ENCODE measurements at regions not wholly inside any gene's neighbourhood (a gene's known extent, or its start where the extent isn't known, plus 50 kb on each side); places are given as distances from the start of the nearest gene placed in this dataset.
"Not testable (repeated sequence)": the region's sequence is repeated elsewhere in the genome, so short reads cannot be mapped to it uniquely, and the experiment has no call there.

GRCh38 chr13:44887515-44887914 is 101.8 kb downstream of the NUFIP1 start:
- DNase-seq = no peak

GRCh38 chr13:44884076-44884729 is 105.1 kb downstream of the NUFIP1 start:
- DNase-seq = peak; percentile 84

DNA sequence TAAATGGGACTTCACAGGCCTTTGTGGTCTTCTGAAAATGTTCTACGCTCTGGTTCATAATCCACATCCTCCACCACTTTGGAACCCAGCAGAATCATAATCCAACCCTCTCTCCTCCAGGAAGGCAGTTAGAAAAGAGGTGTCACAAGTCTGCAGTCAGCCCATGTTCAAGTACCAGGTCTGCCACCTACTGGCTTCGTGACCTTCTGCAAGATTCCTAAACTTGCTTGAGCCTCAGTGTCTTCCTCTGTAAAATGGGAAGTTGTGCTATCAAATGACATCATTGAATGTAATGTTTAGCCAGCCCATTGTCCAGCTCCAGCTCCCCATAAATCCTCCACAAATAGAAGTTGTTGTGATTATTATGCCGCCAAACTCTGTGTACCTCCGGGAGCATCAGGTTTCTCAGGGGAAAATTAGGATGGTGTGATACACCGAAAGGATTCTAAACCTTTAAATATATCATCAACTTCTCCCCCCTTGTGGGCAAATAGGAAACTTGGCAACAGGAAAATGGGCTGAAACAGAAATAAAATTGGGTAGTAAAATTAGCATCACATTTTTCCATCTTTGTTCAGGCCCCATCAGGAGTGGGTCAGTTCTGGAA is 109.7 kb downstream of the NUFIP1 start:
- DNase-seq = peak; percentile 64

DNA sequence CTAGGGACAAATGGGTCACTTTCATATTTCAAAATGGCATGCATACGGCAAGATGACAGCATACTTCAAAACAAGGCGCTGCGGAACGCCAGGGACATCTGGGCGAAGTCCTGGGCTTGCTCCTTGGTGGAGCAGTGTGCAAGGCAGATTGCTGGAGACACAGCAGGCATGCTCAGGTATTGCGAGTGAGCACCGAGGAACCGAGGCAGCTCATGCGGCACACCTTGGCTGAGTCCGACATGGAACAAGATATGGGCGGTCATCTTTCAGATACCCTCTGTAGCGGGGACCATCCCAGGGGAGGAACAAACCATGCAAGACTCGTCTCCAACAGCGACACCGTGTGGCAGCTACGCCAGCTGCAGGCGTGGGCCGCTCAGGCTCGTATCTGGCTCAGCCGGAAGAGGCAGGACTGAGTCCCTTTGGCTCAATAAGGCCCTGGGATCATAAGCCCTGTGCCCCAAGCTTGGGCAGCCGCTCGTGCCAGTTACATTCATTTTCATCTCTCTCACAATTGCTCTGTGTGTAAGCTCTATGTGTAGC is 112.4 kb downstream of the NUFIP1 start:
- no peak for DNase-seq

DNA sequence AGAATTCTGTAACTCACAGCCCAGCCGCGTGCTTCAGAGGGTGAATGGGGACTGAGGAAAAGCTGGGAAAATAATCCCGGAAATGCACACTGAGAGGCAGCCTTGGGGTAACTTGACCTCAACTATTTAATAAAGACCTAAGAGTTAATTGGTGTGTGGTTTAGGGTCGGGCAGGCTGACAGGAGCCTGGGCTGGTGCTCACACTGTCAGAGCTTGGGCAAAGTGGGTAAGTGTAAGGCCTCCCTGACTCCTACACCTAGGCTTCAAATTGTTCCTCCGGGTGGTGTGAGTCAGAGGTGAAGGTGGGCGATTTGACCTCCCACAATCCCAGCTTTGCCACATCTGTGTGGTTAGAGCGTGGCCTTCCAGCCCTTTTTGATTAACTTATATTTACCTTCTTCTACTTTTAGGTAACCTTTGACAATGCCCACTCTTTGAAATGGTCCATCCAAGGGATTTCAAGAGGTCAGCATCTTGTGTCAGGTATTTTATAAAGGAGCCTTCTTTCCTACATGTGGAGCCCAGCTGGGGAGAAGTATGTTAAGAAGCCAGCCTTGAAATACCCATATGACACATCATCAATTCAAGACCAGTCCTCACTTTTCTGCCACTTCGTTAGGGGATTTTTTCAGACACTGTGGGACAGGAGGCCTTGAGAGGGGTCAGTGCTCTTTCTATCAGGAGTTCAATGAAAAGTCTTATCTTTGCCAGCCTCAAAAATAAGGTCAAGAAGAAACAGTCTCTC is 114.2 kb downstream of the NUFIP1 start:
- peak; percentile 37 for DNase-seq

DNA sequence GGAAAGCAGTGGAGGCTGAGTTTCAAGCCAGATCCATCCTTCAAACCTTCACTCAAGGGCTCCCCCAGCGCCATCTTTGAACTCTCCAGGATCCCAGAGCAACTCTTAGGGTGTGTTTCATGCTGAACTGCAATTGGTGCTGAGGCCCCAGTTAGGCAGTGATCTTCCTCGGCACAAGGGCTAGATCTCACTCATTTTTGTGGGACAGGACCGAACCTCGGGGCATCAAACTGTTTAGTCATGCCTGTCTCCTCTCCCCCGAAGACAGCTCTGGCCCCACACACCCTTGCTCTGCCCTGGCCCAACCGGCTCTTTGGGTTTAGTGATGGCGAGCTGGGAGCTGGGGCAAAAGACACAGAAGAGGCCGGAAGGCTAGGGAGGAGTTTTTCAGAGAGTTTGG is 115.1 kb downstream of the NUFIP1 start:
- no peak for DNase-seq

DNA sequence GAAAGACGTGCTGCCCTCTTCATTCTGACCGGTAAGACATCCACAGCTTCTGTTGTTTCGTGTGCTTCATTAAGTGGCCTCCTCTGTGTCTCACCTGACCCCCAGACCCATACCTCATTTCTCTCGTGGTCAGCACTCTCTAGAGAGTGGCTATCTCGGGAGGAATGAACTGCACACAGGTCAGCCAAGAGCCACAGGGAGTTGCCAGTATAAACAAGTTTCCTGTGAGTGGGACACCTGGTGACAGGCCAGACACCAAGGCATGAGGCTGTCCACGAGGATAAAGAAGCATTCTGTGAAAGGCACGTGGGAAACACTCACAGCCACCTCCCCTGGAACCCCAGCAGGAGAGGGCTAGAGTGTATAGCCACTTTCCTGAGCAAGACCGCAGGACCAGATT is 115.8 kb downstream of the NUFIP1 start:
- DNase-seq = no peak

GRCh38 chr13:44872751-44873150 is 116.5 kb downstream of the NUFIP1 start:
- DNase-seq = no peak

- no peak for DNase-seq
Observed at GRCh38 chr13:44870456-44870929, 118.8 kb downstream of the NUFIP1 start.

DNA sequence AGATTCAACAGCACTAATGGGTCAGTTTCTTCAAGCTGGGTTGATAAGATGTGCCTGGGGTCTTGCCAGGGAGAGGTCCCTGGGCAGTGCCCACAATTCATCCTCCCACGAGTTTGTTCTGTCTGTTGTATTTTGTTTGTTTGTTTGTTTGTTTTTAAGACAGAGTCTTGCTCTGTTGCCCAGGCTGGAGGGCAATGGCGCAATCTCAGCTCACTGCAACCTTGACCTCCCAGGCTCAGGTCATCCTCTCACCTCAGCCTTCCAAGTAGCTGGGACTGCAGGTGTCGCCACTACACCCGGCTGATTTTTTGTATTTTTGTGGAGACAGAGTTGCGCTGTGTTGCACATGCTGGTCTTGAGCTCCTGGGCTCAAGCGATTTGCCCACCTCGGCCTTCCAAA is 120.1 kb downstream of the NUFIP1 start:
- no peak for DNase-seq

DNA sequence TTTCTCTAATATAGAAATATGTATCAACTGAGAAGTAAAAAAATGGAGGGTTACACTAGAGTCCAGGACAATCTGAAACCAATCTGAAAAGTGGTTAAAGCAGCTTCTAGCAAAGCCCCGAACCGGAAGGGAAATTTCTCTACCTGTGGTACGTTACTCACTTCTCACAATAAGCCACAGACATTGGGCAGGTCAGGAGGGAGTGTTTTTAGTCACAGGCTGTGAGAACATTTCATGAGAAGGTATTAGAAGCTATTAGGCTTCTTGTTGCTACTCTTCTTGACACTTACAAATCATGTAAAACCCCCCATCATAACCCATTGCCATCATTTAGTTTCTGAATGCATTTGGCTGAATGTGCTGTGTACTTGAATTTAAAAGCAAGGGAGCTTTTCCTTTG is 120.9 kb downstream of the NUFIP1 start:
- no peak for DNase-seq

GRCh38 chr13:44867825-44868224 is 121.4 kb downstream of the NUFIP1 start:
- no peak for DNase-seq

DNA sequence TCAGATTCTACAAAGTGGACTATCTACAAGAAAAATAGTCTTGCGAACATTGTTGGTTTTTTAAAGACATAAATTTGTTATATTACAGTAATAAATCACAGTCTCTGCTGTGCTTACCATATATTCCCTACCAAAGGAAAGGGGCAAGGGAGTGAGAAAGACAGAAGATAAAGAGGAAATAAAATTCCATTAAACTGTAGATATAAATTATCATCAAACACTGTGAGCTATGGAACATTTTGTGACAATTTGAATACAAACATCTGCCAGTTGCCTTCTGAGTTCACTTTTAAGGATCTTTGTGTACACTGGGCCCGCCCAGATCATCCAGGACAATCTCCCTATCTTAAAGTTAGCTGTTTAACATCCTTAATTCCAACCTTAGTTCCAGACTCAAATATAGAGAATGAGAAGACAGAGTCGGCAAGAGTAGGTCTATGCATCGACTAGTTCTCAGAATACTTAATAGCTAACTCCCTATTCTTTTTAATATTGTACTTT is 122.8 kb downstream of the NUFIP1 start:
- no peak for DNase-seq

DNA sequence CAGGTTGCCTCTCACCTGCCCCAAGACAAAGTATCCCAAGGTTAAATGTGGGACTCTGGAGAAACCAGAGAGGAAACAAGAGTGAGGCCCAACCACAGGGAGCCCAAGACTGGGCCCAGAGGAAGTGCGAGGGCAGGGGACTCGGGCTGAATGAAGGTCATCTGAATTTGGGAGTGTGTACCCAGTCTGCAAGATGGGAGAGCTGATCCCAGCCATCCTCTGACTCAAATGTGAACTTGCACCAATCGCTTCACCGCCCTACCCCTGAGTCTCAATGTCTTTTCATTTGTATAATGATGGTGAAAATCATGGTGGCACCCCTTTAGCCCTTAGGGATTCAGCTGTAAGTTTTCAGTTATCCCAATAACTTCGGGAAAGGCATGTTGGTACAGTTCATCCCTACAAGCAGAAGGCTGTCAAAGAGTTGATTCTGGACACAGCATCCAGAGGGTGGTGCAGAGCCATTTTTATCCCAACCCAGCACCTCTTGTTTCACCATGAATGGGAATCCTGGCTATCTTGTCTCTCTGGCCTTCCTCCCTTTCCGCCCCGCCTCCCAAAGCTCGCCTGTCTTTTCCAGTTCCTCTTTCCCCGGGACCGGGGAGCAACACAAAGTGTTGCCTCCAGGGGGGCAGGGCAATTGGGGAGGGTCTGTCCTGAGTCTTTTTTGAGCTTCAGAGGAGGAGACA is 123.4 kb downstream of the NUFIP1 start:
- no peak for DNase-seq

DNA sequence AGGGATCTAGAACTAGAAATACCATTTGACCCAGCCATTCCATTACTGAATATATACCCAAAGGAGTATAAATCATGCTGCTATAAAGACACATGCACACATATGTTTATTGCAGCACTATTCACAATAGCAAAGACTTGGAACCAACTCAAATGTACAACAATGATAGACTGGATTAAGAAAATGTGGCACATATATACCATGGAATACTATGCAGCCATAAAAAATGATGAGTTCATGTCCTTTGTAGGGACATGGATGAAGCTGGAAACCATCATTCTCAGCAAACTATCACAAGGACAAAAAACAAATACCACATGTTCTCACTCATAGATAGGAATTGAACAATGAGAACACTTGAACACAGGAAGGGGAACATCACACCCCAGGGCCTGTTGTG is 125.6 kb downstream of the NUFIP1 start:
- not testable (repeated sequence) for DNase-seq

GRCh38 chr13:44860454-44860853 is 128.8 kb downstream of the NUFIP1 start:
- no peak for DNase-seq

DNA sequence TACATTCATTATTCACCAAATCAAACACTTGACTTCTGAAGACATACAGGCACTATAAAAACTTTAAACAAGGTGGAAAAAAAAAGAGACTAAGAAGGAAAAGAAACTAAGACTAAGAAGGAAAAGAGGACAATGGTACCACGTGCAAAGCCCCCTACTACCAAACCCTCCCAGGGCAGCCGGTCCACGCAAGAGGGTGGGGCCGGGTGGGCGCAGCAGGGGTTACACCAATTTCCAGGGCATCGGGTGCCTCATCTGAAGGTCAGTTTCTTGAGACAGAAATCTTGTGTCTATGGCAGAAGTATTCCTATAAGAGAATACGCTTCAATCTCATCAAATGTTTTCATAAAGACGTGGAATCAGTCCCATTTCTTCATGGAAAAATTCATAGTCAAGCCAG is 131.5 kb downstream of the NUFIP1 start:
- DNase-seq = no peak

DNA sequence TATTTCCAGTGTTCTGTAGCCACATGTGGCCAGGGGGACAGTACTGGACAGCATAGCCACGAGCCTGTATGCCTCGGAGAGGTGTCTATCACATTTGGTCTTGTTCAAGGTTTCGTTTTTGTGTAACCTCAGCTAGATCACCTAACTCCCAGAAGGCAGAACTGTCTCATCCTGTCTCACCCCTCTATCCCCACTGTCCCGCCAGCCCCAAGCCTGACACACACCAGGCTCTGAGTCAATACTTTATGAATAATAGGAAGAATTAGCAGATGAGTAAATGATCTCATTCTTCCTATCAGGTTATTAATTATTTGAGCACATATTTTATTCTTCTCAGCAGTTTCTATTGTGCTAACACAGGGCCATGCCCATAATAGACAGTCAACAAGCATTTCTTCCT is 132.2 kb downstream of the NUFIP1 start:
- DNase-seq = no peak

DNA sequence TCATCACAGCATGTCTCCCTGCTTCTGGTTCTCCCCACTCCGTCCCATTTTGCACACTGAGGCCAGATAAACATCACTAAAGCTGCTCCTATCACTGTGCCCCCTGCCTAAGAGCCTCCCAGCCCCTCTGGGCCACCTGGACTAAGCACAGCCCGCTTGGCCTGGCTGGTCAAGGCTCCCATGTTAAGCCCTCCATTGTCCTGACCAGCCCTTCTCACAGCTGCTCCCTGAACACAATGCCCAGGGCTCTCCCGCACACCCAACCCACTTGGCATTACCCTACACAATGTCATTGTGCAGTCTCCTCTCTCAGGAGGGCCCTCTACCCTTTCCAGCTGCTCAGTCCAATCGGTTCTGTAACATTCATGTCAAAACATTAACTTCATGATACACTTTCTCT is 133.4 kb downstream of the NUFIP1 start:
- no peak for DNase-seq

GRCh38 chr13:44854313-44855060 is 134.8 kb downstream of the NUFIP1 start:
- no peak for DNase-seq

DNA sequence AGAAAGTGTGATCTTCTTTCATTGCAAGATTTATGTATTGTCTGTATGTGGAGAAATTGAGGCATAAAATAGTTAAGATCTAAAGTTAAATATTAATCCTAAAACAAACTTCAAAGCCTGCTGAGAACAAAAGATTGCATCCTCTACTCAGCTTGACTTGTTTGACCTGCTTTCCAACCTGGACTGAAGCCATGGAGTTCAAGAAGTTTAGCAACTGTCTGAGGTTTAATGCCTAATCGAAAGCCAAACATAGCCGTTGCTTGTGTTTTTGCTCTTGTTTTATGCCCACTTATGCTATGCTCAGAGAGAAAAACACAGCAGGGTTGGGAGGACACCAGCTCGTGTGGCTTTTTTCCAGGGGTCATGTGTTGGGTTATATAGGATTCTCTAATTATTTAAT is 135.6 kb downstream of the NUFIP1 start:
- no peak for DNase-seq
